SKM-1 (cell line): ENCODE measurements at regions not wholly inside any gene's neighbourhood (a gene's known extent, or its start where the extent isn't known, plus 50 kb on each side); places are given as distances from the start of the nearest gene placed in this dataset.

Experiments used
- DNase-seq: peaks from one replicate; lab custom pipeline; 2025; ENCODE audit not compliant: unreplicated experiment; lab: John Stamatoyannopoulos, UW

GRCh38 chr4:127533028-127533700, 99.6 kb upstream of the INTU start:
- no peak for DNase-seq

DNA sequence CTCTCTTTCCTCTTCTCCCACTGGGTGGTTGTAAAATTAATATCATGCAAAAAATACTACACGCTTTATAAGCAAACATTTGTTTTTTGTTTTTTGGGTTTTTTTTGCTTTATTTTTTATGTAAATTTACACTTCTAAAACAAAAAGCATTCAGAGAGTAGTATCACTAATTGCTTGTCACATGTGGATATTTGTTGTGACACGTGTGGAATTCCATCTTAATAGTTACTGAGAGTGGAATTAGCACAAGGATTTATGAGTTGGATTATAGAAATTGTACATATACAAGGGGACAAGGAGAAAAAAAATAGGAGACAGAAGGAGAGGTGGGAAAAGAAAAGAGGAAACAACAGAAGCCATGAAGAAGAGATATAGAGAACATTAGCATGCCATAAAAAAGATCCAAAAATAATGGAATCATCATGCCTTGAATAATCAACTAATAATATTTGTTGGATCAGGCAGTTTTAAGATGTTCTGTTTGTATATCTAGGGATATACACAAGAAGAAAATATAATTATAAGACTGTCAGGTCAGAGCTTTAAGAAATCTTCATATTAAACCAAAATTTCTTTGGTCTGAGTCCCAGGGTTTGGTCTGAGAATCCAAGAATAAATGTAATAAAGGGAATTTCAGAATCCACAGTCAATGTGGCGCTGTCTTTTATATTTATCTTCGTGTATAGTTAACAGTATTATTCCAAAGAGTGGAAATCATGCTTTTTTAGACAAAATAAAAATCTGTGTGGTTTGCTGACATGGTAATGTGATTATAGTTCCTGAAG, 98.5 kb upstream of the INTU start:
- DNase-seq: no peak

- no peak for DNase-seq
Observed at GRCh38 chr4:127538016-127538415, 94.7 kb upstream of the INTU start.

DNA sequence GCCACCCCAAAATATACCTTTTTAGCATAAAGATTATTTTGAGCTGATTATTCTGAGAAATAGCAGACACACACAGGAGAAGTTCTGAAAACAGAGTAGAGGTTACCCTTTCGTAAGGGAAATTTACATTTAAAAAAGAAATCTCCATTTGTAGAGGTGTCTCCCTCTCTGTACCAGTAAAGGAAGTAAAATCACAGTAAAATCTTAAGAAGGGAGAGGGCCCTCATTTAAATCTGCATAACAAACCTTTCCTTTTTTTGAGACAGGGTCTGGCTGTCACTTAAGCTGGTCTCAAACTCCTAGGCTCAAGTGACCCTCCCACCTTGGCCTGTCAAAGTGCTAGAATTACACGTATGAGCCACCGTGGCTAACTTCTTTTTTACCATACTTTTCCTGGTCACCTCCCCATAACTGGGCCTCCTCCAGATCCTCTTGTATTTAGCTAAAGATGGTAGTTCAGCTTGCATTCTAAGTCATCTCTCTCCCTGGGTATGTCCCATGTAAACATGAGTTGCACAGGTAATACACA, 92.2 kb upstream of the INTU start:
- DNase-seq: no peak

DNA sequence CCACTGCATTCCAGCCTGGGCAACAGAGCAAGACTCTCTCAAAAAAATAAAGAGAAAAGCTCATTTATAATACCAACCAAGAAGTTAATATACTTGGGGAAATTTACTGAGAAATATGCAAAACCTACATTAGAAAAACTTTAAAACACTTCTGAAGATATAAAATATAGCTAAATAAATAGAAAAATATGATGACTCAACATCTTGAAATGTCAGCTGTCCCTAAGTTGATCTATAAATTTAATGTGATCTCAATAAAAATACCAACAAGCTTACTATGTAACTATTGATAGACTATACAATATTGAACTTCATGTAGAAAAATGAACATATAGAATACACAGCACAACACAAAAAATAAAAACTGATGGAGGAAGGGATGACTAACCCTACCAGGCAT, 87.5 kb upstream of the INTU start:
- no peak for DNase-seq

GRCh38 chr4:127548990-127549925, 83.5 kb upstream of the INTU start:
- no peak for DNase-seq

- DNase-seq: no peak
Observed at GRCh38 chr4:127555106-127555505, 77.7 kb upstream of the INTU start.

DNA sequence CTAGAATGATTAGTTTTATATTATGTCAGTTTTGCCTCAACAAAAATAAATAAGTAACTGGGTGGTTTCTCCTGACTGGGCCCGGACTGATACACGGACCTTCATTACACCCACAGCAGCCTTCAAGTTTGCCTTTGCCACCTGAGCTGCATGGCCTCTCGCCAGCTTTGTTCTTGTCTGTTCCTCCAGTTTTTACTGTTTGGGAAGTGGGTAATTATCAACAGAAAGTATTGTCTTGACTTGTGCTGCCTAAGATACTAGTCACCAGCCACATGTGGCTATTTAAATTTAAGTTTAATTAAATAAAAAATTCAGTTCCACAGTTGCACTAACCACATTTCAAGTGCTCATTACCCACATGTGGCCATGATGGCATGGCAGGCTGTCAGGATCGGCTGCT, 74.7 kb upstream of the INTU start:
- DNase-seq: no peak

- no peak for DNase-seq
Observed at GRCh38 chr4:127558489-127559407, 74.0 kb upstream of the INTU start.

GRCh38 chr4:127559981-127560380, 72.8 kb upstream of the INTU start:
- DNase-seq: no peak

DNA sequence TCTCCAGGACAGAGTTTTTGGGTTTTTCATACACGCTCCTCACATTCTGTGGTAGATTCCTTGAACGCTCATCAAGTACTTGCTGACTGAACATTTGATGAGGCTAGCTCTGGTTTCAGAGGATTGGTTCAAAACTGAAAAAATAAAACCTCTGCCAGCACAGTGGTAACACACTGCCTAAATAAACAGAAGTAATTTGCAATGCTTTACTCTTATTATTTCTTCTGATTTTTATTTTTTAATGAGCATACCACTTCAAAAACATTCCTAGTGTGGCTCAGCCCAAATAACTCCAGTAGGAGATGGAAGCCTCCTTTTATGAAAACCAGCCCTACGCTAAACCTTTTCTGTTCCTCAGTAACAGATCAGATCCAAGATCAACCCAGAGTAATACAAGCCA, 72.0 kb upstream of the INTU start:
- DNase-seq: no peak

DNA sequence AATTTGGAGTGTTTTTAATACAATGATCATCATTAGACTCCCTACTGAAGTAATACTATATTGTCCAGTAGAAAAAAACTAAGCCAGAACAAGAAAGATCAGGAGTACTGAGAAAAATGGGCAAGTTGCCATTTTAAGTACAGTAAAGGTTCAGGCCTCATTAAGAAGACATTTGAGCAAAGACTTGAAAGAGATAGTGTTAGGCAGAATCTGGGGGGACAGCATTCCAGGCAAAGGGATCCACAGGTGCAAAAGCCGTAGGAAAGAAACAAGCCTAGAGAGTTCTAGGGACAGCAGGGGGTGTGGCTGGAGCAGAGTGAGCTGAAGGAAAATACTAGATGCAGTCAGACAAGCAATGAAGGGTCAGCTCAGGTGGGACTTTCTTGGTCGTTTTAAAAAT, 58.1 kb upstream of the INTU start:
- DNase-seq: no peak

- no peak for DNase-seq
Observed at GRCh38 chr4:127575888-127576287, 56.9 kb upstream of the INTU start.

- DNase-seq: no peak
Observed at GRCh38 chr4:127578491-127578890, 54.3 kb upstream of the INTU start.

- DNase-seq: no peak
Observed at GRCh38 chr4:127578967-127579366, 53.8 kb upstream of the INTU start.

GRCh38 chr4:127579821-127580220, 52.9 kb upstream of the INTU start:
- DNase-seq: no peak

DNA sequence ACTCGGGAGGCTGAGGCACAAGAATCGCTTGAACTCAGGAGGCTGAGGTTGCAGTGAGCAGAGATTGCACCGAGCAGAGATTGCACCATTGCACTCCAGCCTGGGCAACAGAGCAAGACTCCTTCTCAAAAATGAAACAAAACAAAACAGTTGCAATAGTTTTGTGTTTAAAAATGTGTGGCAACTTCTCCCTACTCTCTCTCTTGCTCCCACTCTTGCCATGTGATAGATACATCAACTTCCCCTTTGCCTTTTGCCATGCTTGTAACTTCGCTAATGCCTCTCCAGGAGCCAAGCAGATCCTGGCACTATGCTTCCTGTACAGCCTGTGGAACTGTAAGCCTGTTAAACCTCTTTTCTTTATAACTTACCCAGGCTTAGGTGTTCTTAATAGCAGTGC, 52.5 kb upstream of the INTU start:
- DNase-seq: no peak

DNA sequence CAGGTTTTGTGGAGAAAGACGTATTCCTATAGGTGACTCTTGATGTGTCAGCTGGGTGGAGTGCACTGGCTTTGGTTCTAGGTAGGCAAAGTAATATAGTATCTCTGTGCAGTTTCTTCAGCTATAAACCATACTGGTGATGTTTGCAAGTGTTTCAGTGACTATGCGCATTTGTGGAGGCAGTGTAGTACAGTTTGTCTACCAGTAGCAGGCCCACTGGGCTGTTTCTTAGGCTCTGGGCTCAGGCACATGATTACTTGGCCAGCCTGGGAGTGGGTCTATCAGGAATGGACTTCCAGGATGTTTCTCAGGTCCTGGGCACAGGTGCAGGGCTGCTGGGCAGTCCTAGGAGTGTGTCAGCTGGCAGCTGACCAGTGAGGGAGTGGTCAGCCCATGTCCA, 51.9 kb upstream of the INTU start:
- no peak for DNase-seq
